Lower lobe of right lung (tissue), 2 donors: ENCODE measurements at regions not wholly inside any gene's neighbourhood (a gene's known extent, or its start where the extent isn't known, plus 50 kb on each side); places are given as distances from the start of the nearest gene placed in this dataset.

Experiments
- ATAC-seq, 2 donors: fragments of 200-7000 bp; cut with Tn5 transposase; one replicate each; pipeline ENCODE4 v1.9.1; 2020 to 2022; ENCODE audit warnings: mild to moderate bottlenecking in 2 of 2, moderate library complexity in 2 of 2
- DNase-seq: peaks from one replicate; pipeline ENCODE4 v3.0.0-alpha.2; 2020
- H3K27ac ChIP-seq: fragments of 200-600 bp; one replicate; pipeline ENCODE4 v1.8.0; 2022
- H3K27me3 ChIP-seq: fragments of 200-600 bp; one replicate; pipeline ENCODE4 v1.8.0; 2022; ENCODE audit warnings: low read depth
- H3K36me3 ChIP-seq: fragments of 200-600 bp; one replicate; pipeline ENCODE4 v1.8.0; 2022; ENCODE audit warnings: mild to moderate bottlenecking
- H3K4me1 ChIP-seq: fragments of 200-600 bp; one replicate; pipeline ENCODE4 v1.8.0; 2022
- H3K4me3 ChIP-seq: fragments of 200-600 bp; one replicate; pipeline ENCODE4 v1.8.0; 2022; ENCODE audit warnings: mild to moderate bottlenecking
- H3K9me3 ChIP-seq: fragments of 200-600 bp; one replicate; pipeline ENCODE4 v1.8.0; 2022
- CTCF ChIP-seq: fragments of 200-600 bp; IDR thresholded peaks from one replicate; pipeline ENCODE4 v1.8.0; 2022; ENCODE audit warnings: antibody characterized with exemption, mild to moderate bottlenecking
- intact Hi-C: fragments of 100-400 bp; cut with DNase I; formaldehyde crosslinking; loops from one replicate; pipeline ENCODE4 v1.11.0; 2022
- donor health status: DM: no; HTN: yes; CAD: no; lungs with severe emphysema.

GRCh38 chr1:166221316-166221715 is 54.5 kb upstream of the FAM78B start:
- Histone ChIP-seq H3K4me3 (no peak overlapping the region), H3K4me1 (no peaks in the 10 kb centered on the region), H3K27ac (no peak overlapping the region), H3K9me3 (peaks cover 4% of the 10 kb centered on the region), H3K27me3 (no peaks in the 10 kb centered on the region), H3K36me3 (no peaks in the 10 kb centered on the region)
- intact Hi-C loops, result no loop called here
- no peak for DNase-seq
- no peak for ATAC-seq
- TF ChIP-seq CTCF, result no peak

- Histone ChIP-seq H3K27ac (no peak overlapping the region), H3K9me3 (no peaks in the 10 kb centered on the region), H3K27me3 (no peaks in the 10 kb centered on the region), H3K36me3 (no peaks in the 10 kb centered on the region), H3K4me1 (no peaks in the 10 kb centered on the region), H3K4me3 (no peak overlapping the region)
- intact Hi-C loops, result no loop called here
- DNase-seq (peak; percentile 17), ATAC-seq (peak in 1 of 2 donors; percentile 32)
- no peak for TF ChIP-seq CTCF
Measured at GRCh38 chr1:166233750-166234366, 67.1 kb upstream of the FAM78B start.

- no peak overlapping the region for H3K4me3 ChIP-seq
- H3K36me3 ChIP-seq, result no peaks in the 10 kb centered on the region
- no peaks in the 10 kb centered on the region for H3K9me3 ChIP-seq
- ATAC-seq (no peak), DNase-seq (no peak)
- H3K27me3 ChIP-seq, result no peaks in the 10 kb centered on the region
- no peaks in the 10 kb centered on the region for H3K4me1 ChIP-seq
- no peak for TF ChIP-seq CTCF
- intact Hi-C loops, result no loop called here
- H3K27ac ChIP-seq, result no peak overlapping the region
Measured at GRCh38 chr1:166235728-166236127, 68.9 kb upstream of the FAM78B start.

- no peak for TF ChIP-seq CTCF
- no peak overlapping the region for H3K27ac ChIP-seq
- H3K4me3 ChIP-seq, result no peak overlapping the region
- no peaks in the 10 kb centered on the region for H3K27me3 ChIP-seq
- intact Hi-C loops, result no loop called here
- no peaks in the 10 kb centered on the region for H3K9me3 ChIP-seq
- H3K36me3 ChIP-seq, result no peaks in the 10 kb centered on the region
- ATAC-seq, result no peak
- H3K4me1 ChIP-seq, result no peaks in the 10 kb centered on the region
- DNase-seq, result no peak
Measured at GRCh38 chr1:166237675-166238074, 70.9 kb upstream of the FAM78B start.

- Histone ChIP-seq H3K9me3 (no peaks in the 10 kb centered on the region), H3K27ac (no peak overlapping the region), H3K4me1 (no peaks in the 10 kb centered on the region), H3K27me3 (no peaks in the 10 kb centered on the region), H3K36me3 (no peaks in the 10 kb centered on the region), H3K4me3 (no peak overlapping the region)
- ATAC-seq, result no peak
- DNase-seq, result no peak
- TF ChIP-seq CTCF, result no peak
- intact Hi-C loops, result no loop called here
Measured at GRCh38 chr1:166253076-166253779, 86.4 kb upstream of the FAM78B start.
